Panc1 (cell line): ENCODE measurements at regions not wholly inside any gene's neighbourhood (a gene's known extent, or its start where the extent isn't known, plus 50 kb on each side); places are given as distances from the start of the nearest gene placed in this dataset.
A peak's percentile ranks its signal among the peaks of the same experiment; 100 is the strongest.

Source experiments
- ATAC-seq: fragments of 200-7000 bp; cut with Tn5 transposase; 2 replicates; pipeline ENCODE4 v1.9.1; 2020; ENCODE audit warnings: mild to moderate bottlenecking, moderate library complexity
- BruUV-seq: library from RNA; stranded (reverse); fragments of 400-500 nt; replicated peaks from 2 replicates; lab custom pipeline; 2021; lab: Mats Ljungman, UMichigan
- CTCF ChIA-PET: fragments of 300-600 bp; sonication (Branson Sonifier 250); formaldehyde crosslinking; loops from one replicate; lab custom pipeline; 2022; ENCODE audit warnings: antibody characterized with exemption; lab: Charles Lee
- POLR2A ChIA-PET: fragments of 300-600 bp; sonication (Branson Sonifier 250); formaldehyde crosslinking; loops from one replicate; lab custom pipeline; 2022; ENCODE audit warnings: antibody characterized with exemption; lab: Charles Lee
- DNase-seq: peaks from one replicate; pipeline ENCODE4 v3.0.0-alpha.2; 2010; ENCODE audit warnings: low read depth, low spot score
- H3K27ac ChIP-seq: 2 replicates; pipeline ENCODE4 v1.5.1; 2011; ENCODE audit warnings: mild to moderate bottlenecking, low read length, inconsistent platforms
- H3K27me3 ChIP-seq: fragments of 200-500 bp; sonication (Bioruptor generic); 2 replicates; pipeline ENCODE4 v1.6.0; 2014; ENCODE audit warnings: low read length, inconsistent platforms; ENCODE audit not compliant: control insufficient read depth, insufficient read depth
- H3K36me3 ChIP-seq: fragments of 200-500 bp; sonication (Bioruptor generic); 2 replicates; pipeline ENCODE4 v1.5.1; 2014; ENCODE audit warnings: inconsistent platforms, mild to moderate bottlenecking, low read length, moderate library complexity; ENCODE audit not compliant: control insufficient read depth, insufficient read depth
- H3K4me1 ChIP-seq: 2 replicates; pipeline ENCODE4 v1.5.1; 2011; ENCODE audit warnings: inconsistent platforms, mild to moderate bottlenecking, low read length, moderate library complexity; ENCODE audit not compliant: control insufficient read depth, insufficient read depth
- H3K4me3 ChIP-seq, 2 experiments: 2 replicates each; pipeline ENCODE4 v1.5.1; 2011 to 2012; ENCODE audit warnings: low read depth in 2 of 2, low read length in 2 of 2, mild to moderate bottlenecking in 2 of 2, inconsistent platforms in 1 of 2, moderate library complexity in 1 of 2
- H3K9me3 ChIP-seq: fragments of 200-500 bp; sonication (Bioruptor generic); 2 replicates; pipeline ENCODE4 v1.5.1; 2014; ENCODE audit warnings: low read depth, mild to moderate bottlenecking, inconsistent platforms, low read length, moderate library complexity; ENCODE audit not compliant: control insufficient read depth, insufficient read depth
- CTCF ChIP-seq: fragments of 450-650 bp; IDR thresholded peaks from 2 replicates; pipeline ENCODE4 v1.5.1; 2017; ENCODE audit warnings: mild to moderate bottlenecking
- POLR2AphosphoS5 ChIP-seq: IDR thresholded peaks from 2 replicates; pipeline ENCODE4 v1.6.1; 2012; ENCODE audit warnings: mild to moderate bottlenecking, low read depth, low read length, moderate library complexity
- REST ChIP-seq, 2 experiments: IDR thresholded peaks; 2 replicates each; pipeline ENCODE4 v1.6.1; 2011 to 2012; ENCODE audit warnings: low read depth in 2 of 2, control low read depth in 1 of 2, low read length in 1 of 2, mild to moderate bottlenecking in 1 of 2, moderate library complexity in 1 of 2; ENCODE audit not compliant: insufficient read depth in 1 of 2
- SIN3A ChIP-seq: IDR thresholded peaks from 2 replicates; pipeline ENCODE4 v1.6.1; 2012; ENCODE audit warnings: low read depth, mild to moderate bottlenecking, low read length, moderate library complexity, borderline replicate concordance; ENCODE audit not compliant: insufficient read depth
- TCF7L2 ChIP-seq: IDR thresholded peaks from 2 replicates; pipeline ENCODE4 v1.6.1; 2011; ENCODE audit warnings: mild to moderate bottlenecking, low read depth, low read length, inconsistent platforms
- in situ Hi-C: cut with HindIII; loops from 2 replicates; pipeline ENCODE4 v1.10.0; 2016; ENCODE audit warnings: low sequenced_read_pairs, low pct_unique_long_range_greater_than_20kb
- intact Hi-C: fragments of 100-400 bp; cut with micrococcal nuclease; formaldehyde crosslinking; loops from one replicate; pipeline ENCODE4 v1.10.0; 2022; ENCODE audit not compliant: unreplicated experiment

- in situ Hi-C loops, result no loop called here
These were observed 114.2 kb downstream of the UNC5CL start for GRCh38 chr6:40924839-40925238.

GRCh38 chr6:40923880-40924279 lies 115.1 kb downstream of the UNC5CL start:
- POLR2A ChIA-PET, result no interaction called here
- H3K4me1 ChIP-seq, result peaks cover 11% of the 10 kb centered on the region
- intact Hi-C loops, result no loop called here
- H3K9me3 ChIP-seq, result no peaks in the 10 kb centered on the region
- no peak overlapping the region for H3K4me3 ChIP-seq
- CTCF ChIA-PET, result interaction anchor here (1.1 kb wide), 1 partner anchor 9 kb away, joined by 3 read pairs; no protein-coding TSS in a partner anchor
- no peaks in the 10 kb centered on the region for H3K27me3 ChIP-seq
- ATAC-seq, result no peak
- no TSS peak for BruUV-seq
- no peak for DNase-seq
- in situ Hi-C loops, result no loop called here
- TF ChIP-seq POLR2AphosphoS5 (no peak), TCF7L2 (no peak), SIN3A (no peak), CTCF (no peak), REST (IDR thresholded peaks at IDR 0.05; ENCODE audit: insufficient read depth in 1 of 2, low read depth in 2 of 2, low read length in 1 of 2) (no peak)
- H3K27ac ChIP-seq, result peak overlapping the region; percentile 68; the same call in 1 of the 2 replicates
- H3K36me3 ChIP-seq, result no peaks in the 10 kb centered on the region

More at GRCh38 chr6:40924839-40925238, 114.2 kb downstream of the UNC5CL start:
- intact Hi-C loops, result no loop called here
- ATAC-seq, result no peak
- CTCF ChIA-PET, result no interaction called here
- no peak overlapping the region for H3K4me3 ChIP-seq
- H3K27ac ChIP-seq, result peak overlapping the region; percentile 56; the same call in 1 of the 2 replicates
- POLR2A ChIA-PET, result no interaction called here
- no peaks in the 10 kb centered on the region for H3K9me3 ChIP-seq
- no peak for TF ChIP-seq CTCF
- no peak for TF ChIP-seq SIN3A
- H3K36me3 ChIP-seq, result no peaks in the 10 kb centered on the region
- BruUV-seq, result no TSS peak
- DNase-seq, result no peak
- H3K27me3 ChIP-seq, result no peaks in the 10 kb centered on the region
- H3K4me1 ChIP-seq, result peaks cover 8% of the 10 kb centered on the region
